NCI-H1694 treated with DMSO at 0.1 percent for 48 hours (cell line): ENCODE measurements at regions not wholly inside any gene's neighbourhood (a gene's known extent, or its start where the extent isn't known, plus 50 kb on each side); places are given as distances from the start of the nearest gene placed in this dataset.
"Not testable (repeated sequence)": the region's sequence is repeated elsewhere in the genome, so short reads cannot be mapped to it uniquely, and the experiment has no call there.

Experiments
- DNase-seq: peaks from one replicate; lab custom pipeline; 2025; lab: John Stamatoyannopoulos, UW

DNA sequence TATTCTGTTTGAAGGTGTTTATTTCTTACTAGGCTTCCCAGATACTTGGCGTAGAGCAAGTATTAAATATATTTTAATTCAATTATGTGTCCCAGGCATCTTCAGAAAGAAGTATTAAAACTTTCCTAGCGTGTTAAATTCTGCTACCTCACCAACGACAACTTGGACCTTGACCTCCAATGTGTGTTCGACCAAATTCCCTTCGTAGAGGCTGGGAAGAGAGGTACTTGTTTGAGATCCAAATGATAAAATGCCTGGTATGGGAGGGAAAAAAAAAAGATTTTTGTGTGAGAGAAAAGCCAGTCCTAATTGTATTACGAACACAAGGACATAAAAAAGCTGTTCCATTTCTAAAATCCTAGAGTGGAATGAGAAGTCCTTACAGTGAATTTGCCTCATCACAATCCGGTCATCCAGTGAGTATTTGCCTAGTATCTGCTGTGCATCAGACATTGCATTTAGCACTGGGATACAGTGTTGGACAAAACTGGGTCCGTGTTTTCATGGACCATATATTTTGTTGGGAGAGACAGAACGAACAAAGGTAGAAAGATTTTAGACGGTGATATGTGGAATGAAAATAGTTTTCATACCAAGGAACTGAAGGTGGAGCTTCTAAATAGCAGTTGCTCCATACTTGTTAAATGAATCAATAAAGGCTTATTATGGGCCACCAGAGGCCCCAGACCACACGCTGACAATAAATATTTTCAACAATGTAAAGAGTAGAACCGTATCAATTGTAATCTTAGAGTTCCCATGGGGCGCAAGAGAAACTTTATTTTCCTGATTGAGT lies 103.1 kb downstream of the KIF4B start:
- DNase-seq: no peak

DNA sequence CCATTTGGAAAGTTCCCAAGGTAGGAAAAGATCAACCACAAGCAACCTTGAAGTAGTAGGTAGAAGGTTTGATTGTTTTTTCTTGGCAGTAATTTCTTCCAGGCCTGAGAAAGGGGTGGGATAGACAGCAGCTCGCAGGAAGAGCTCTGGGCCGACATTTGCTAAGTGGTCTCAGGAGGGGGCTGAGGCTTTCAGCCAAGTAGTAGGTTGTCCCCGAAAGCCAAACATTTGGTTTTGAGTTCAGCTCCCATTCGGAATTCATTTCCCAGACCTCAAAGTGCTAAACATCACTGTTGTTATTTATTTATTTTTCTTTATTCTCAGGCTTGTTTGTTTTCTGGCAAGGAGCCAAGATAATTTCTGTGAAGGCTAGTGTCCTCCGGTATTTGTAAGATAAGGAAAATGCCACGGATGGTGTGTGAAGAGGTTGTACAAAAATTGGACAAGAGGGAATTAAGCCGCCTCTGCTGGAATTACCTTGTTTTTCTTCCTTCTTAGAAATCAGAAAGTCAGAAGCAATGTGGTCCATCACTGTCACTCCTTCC lies 112.1 kb downstream of the KIF4B start:
- no peak for DNase-seq

DNA sequence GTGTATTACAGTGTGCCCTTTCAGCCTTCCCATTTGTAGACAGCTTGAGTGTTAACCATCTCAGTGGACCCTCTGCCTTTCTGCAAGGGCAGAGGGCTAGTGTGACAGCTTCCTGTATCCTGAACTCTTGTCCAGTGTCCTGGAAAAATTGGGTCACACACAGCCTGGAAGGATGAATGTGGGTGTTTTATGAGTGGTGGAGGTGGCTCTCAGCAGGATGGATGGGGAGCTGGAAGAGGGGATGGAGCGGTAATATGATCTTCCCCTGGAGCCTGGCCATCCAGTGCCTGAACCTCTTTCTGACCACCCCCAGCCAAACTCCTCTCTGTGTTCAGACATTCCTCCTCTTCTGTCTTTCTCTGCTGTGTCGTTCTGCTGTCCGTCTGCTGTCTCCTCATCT lies 113.0 kb downstream of the KIF4B start:
- no peak for DNase-seq

DNA sequence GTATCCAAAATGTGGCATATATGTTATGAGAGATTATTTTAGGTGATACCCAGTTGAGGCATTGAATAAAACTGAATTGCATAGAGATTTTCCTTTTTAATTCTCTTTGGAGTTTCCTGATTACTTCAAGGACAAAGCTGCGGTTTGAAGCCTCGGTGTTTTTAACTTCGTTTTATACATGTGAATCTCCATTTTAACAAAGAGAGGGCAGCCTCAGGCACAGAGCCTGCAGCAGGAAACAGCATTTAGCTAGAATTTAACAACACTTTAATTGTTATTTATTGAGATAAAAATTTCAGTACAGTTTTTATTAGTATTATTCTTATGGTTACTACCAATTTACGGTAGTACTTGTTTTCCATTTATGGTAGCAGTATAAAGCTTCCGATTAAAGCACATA lies 114.0 kb downstream of the KIF4B start:
- no peak for DNase-seq

DNA sequence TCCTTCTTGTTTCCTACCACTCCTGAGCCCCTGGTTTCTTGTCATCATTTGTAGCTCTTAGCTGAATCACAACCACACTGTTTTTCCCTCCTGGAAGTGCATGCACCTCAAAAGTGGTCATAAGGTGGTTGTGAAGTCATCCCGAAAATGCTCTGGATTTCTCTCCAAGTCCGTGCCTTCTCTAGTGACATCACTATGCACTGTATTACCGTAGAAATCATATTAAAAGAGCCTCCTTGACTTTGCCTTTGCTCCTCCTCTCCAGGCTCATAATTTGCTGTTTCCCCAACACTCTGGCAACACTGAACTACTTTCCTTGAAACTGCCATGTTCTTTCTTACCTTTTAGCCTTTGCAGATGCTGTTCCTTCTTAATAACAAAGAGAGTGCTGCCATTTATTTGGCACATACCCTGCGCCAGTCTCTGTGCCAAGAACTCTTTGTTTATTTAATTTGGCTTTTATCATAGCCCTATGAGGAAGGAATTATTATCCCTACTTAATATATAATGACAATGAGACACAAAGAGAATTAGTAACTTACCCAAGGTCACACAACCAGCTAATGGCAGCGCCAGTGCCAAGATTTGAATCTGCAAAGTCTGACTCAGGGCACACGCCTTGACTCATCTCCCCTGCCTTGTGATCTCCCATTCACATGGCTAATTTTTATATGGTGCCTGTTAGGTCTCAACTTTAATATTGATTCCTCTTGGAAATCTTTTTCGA lies 115.4 kb downstream of the KIF4B start:
- no peak for DNase-seq

DNA sequence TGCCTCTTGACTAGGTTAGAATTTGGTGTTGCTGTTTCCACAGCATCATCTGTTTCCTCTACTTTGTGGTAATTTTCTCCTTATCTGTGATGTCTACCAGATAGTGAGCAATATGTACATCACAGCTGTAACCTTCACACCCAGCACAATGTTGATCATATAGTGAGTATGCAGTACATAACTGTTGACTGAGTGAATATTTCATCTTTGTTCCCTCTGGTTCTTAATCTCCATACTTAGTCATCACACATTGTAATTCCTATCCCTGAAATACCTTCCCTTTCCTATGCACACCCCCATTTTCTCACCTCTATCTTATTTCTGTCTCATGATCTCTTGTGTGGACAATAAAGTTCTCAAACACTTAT lies 115.9 kb downstream of the KIF4B start:
- no peak for DNase-seq

DNA sequence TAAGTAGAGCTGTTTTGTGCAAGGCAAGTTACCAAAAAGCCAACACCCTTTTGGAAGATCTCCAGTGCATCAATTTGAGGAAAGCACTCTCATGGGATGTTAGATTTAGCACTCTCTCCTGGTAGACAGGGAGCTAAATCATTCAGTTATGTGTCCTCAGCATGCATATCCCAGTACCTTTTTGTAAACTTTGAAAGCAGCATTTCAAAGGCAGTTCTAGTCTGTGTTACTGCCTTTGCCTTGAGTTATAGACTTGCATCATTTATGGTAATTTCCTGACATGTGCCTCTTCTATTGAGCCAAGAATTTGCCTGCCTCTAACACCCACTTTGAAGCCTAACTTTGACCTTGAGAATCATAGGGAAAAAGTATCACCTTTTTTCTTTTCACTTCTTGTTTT lies 120.6 kb downstream of the KIF4B start:
- DNase-seq: no peak

DNA sequence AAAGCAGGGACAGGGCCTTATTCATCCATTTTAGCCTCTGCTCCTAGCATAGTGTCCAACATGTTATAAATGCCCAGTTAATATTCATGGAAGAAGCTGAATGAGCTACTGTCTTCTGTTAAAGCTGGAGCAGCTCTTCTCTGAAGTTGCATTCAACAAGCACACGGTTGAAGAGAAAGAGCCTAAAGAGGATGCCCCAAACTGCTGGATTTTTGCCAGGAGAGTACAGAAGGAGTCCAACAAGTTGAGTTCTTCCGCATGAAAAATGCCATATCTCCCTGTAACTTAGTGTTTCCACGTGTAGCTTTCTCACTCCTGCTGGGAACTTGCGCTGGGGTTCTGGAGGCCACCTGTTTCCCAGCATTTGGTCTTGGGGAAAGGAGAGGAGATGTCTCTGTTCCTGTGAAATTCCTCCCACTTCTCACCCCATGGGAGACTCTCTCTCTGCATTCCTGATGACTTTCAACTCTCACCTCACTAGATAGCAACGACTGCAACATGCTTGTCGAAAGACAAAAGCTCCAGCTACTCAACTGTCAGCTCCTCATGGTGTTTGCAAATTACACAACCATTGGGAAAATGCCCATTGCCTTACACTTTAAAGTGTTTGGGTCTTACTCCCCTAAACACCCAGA lies 122.8 kb downstream of the KIF4B start:
- no peak for DNase-seq

DNA sequence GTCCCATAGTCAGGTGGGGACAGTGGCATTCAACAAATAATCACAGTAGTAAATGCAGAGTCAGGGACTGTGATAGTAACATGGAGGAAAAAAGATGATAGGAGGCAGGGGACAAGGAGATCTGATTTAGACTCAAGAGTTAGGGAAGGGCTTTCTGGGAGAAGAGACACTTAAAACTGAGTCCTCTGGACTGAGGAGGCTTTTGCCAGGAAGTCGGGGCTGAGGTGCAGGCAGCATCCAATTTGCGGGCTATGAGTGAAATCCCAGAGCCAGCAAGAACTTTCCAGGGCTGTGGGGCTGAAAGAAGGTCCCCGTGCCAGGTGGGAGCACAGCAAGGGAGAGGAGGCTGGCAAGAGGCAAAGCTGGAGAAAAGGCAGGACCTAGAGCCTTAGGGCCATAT lies 124.1 kb downstream of the KIF4B start:
- no peak for DNase-seq

DNA sequence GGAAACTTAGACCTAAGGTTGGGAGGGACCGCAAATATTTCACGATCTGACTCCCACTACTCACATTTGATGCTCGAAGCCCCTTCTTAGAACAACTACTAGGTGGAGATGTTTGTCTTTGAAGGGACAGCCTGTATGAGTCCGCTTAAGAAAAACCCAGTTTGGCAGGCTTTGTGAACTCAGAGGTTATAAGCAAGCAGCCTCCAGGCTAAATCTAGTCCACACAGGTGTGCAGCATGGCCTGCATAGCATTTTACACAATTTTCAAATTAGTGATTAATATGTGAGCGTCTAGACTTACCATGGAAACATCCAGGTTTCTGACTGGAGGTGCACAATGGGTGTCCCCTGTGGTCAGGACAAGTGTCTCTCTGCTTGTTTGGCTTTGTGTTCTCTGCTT lies 127.1 kb downstream of the KIF4B start:
- no peak for DNase-seq

DNA sequence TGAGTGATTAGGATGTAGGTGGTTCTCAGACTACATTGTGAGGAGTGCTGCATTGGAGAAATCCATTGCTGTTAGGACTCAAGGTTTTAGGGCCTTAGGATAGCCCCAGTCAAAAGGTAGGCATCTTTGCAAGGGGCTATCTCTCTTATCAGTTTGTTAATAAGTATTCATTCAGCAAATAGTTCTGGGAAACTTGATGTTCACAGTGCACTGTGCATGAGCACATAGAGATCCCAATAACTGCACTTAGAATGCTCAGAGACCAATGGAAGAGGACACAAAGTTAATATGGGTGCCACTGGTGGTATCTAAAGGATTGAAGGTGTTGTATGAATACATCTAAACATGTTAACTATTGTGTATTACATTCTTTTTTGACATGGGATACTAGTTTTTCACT lies 131.4 kb downstream of the KIF4B start:
- no peak for DNase-seq

DNA sequence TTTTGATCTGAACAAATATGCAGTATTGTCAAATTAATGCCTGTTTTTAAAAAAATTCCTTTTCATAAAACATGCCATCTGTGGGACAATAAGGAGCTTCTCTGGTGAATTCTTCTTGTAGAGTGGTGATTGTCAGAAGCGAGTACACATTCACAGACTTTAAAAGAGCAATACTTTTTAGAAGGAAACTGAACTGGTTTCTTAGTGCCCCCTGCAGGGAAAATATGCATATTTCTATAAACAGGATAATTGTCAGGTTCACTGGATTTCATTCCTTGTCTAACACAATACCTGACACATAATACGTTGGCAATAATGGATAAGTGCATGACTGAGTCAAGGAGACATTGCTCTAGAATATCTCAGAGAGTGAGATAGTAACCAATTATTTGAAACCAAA lies 133.7 kb downstream of the KIF4B start:
- DNase-seq: peak; percentile 49

DNA sequence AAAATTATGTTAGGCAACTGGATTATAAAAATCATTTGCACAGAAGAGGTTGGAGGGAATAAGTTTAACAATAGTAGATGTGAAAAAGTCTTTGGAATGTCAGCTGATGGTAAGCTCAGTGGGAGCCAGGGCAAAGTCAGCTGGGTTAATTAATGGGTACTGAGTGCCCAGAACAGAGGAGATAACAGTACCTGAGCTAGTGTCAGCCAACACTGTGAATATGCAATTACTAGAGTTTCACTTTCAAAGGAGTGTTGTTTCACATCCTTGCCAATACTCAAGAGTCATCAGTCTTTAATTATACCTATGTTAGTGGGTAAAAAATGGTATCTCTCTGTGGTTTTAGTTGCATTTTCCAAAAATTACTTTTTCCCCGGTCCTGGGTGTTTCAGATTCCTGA lies 135.1 kb downstream of the KIF4B start:
- no peak for DNase-seq

DNA sequence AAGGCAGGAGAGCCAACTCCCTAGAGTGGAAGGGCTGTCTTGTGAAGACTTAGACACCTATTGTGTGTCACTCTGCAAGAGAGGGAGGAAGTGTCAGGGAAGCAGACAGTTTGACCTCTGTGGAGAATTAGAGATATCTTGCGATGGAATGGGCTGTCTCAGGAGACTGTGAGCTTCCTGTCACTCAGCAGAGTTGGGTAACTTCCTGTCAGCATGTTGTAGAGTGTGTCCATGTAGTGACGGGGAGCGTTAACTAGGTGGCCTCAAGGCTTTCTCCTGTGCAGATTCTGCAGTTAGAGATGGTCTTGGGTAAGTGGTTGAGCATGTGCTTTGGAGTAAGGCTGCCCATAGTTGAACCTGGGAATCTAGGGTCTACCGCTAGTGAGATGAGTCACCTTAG lies 136.5 kb downstream of the KIF4B start:
- no peak for DNase-seq

DNA sequence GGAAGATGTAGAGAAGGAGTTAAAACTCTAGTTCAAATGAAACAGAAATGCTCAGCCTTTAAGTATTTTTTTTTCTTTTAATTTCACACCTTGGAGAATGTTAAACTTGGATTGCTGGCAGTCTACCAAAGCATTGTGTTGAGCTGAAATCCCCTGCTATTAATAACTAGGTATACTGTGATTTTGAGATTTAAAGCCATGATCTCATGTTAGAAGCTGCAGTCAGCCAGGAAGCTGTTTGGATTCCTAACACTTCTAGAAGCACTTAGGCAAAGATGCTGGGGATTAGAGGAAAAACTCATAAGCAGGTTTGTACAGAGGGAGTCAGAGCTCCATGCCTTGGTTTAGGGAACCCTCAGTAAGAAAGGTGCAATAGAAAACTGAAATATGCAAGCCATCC lies 141.4 kb downstream of the KIF4B start:
- no peak for DNase-seq

DNA sequence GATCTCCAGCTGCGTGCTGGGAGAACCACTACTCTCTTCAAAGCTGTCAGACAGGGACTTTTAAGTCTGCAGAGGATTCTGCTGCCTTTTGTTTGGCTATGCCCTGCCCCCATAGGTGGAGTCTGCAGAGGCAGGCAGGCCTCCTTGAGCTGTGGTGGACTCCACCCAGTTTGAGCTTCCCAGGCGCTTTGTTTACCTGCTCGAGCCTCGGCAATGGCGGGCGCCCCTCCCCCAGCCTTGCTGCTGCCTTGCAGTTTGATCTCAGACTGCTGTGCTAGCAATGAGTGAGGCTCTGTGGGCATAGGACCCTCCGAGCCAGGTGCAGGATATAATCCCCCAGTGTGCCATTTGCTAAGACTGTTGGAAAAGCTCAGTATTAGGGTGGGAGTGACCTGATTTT lies 149.5 kb downstream of the KIF4B start:
- DNase-seq: not testable (repeated sequence)

DNA sequence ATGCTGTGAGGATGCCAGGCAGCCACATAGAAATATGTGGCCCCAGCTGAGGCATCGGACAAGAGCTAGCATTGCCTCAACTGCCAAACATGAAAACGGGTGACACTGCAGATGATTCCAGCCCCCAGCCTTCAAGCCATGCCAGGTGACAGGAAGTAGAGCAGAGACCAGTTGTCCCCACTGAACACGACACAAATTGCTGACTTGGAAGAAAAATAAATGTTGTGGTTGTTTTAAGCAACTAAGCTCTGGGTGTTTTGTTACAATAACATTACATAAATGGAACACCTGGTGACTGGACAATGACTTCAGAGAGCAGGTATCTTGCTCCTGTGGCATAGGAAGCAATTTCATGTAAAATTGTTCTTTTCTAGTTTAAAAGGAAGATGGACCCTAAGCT lies 154.2 kb downstream of the KIF4B start:
- DNase-seq: no peak

DNA sequence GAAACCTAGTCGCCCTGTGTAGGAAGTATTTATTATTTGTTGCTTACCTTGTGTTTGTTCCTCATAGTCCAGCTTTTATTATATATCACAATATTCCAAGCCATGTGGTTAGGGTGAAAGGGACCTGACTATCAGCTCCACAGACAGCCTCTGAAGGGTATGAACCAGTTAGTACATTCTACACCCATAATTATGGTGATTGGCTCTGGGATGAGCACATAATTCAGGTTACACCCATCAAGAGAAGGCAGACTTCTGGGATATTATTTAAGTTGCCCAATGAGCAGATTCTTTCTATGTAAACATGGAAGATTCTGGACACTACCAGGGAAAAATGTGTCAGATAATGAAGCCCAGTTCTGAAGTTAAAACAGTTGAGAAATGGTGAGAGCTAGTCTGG lies 168.0 kb downstream of the KIF4B start:
- no peak for DNase-seq

DNA sequence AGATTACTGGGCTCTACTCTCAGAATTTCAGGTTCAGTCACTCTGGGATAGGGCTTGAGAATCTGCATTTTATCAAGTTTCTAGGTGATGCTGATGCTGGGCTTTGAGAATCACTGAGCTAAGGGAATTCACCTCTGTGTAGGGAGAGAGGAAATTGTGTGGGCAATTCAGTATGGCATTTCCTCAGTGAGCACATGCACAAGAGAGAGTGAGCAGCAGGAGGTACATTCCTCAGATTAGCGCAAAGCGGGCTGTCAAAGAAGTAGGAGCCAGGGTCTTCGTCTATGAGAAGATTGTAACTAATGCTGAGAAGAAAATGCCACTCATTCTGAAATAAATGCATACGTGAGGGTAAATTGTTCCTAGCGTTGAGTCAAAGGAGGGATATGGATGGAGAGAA lies 175.9 kb downstream of the KIF4B start:
- no peak for DNase-seq

DNA sequence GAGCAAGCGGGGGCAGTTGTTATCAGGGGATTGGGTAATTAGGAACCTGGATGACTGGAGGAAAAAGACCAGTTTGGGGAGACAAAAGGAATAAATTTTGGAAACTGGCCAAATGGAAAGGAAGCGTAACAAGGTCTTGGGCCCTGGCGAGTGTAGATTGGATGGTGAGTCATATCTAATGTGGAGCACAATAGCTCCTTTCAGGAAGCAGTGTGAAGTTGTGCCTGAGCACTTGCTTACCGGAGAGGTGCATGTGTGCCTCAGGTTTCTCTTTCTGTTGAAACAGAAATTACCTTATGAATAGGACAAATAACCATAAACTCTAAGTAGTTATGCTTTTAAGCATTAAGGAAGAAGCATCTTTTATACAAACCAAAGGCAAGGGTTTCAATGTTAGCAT lies 176.4 kb downstream of the KIF4B start:
- DNase-seq: no peak

DNA sequence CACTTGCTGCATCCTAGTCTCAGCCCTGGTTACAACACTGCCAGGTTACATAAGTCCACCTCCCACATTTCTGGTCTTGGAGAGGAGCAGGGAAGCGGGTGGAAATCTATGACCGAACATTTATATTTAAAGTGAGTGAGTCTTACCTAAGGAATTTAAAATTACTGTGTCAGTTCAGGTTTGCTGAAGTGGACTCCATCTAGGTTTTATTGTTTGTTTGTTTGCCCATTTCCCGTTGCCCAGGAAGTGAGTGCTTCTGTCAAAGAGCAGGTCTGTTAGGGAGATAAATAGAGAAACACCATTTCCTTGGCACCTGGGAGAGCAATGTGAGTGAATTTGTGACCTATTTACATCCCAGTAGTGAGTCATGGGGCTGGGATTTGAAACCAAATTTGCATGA lies 179.5 kb downstream of the KIF4B start:
- no peak for DNase-seq

DNA sequence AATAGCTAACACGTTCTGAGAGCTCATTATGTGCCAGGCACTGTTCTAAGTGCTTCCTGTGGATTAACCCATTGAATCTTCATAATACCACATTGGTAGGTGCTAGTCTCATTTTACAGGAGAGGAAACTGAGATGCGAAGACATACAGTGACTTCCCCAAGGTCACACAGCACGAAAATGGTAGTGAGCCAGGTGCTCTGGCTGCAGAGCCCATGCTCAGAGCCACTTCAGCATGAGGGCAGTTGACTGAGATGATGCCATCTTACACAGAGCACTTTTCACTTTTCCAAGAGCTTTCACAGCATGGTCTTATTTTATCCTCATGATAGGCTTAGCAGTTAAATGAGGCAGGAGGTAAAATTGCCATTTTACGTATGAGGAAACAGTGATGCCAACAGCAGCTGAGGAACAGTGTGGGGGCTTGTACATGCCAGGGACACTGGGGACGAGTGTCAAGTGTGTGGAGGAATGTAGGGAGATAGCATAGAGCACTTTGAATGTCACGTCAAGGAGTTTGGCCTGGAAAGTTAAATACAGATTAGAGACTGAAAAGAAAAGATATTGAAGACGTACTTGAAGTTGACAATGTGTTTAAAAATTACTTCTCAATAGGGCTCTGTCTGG lies 180.0 kb downstream of the KIF4B start:
- no peak for DNase-seq

DNA sequence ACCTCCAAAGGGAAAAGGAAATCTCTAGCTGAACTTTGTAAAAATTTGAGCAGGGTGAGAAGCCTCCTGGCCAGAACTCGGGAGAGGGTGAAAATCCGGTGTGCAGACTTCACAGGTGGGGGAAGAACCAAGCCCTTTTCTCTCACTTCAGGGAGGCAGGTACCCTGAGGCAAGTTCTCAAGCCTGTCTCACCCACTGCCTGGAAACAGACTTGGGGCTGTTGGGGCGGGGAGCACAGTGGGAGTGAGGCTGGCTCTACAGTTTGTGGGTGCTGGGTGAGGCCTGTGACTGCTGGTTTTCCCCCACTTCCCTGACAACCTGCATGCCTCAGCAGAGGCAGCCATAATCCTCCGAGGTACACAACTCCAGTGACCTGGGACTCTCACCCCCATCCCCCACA lies 187.1 kb downstream of the KIF4B start:
- no peak for DNase-seq
